ENCODE measurements at regions not wholly inside any gene's neighbourhood (a gene's known extent, or its start where the extent isn't known, plus 50 kb on each side); places are given as distances from the start of the nearest gene placed in this dataset.

- no peaks in the 10 kb centered on the region for H3K79me2 ChIP-seq (ENCODE audit: low read length)
- no peak overlapping the region for H2AFZ ChIP-seq (ENCODE audit: low read depth, low read length)
- H3K4me1 ChIP-seq (ENCODE audit: low read length), result no peaks in the 10 kb centered on the region
- H4K20me1 ChIP-seq (ENCODE audit: insufficient read depth, low read length), result no peaks in the 10 kb centered on the region
- H3K27ac ChIP-seq (ENCODE audit: low read length), result no peak overlapping the region
- H3K36me3 ChIP-seq (replicated peaks; ENCODE audit: low read depth, low read length), result no peaks in the 10 kb centered on the region
- TF ChIP-seq CTCF (IDR thresholded peaks at IDR 0.05; ENCODE audit: low read depth, low read length), result no peak
- H3K9me3 ChIP-seq (ENCODE audit: insufficient read depth, low read length), result no peaks in the 10 kb centered on the region
- no peaks in the 10 kb centered on the region for H3K27me3 ChIP-seq (ENCODE audit: low read depth, low read length)
- no peak overlapping the region for H3K9ac ChIP-seq (ENCODE audit: low read length)
- no peak overlapping the region for H3K4me2 ChIP-seq (ENCODE audit: low read length)
- no peak overlapping the region for H3K4me3 ChIP-seq (ENCODE audit: low read length)
Measured at GRCh38 chr5:27571681-27572080, 533.3 kb upstream of the CDH9 start.

DNA sequence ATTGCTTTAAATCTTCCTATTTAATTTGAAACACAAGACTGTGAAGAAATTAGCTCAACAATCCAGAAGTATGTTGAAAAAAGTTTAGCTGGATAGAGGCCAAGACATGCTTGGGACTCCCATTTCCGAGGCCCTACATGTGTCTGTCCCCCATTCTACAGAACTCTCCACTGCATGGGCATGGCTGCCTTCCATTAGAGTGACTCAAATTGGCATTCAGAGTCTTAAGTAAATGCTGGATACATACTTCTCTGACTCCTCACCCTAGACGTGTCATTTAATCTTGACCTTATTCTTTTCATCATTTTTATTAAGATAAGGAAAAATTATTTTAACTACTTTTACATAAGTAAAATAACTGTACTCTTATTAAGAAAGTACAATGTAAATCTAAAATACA lies 530.4 kb upstream of the CDH9 start:
- H3K79me2 ChIP-seq (ENCODE audit: low read length), result no peaks in the 10 kb centered on the region
- TF ChIP-seq CTCF (IDR thresholded peaks at IDR 0.05; ENCODE audit: low read depth, low read length), result no peak
- TF ChIP-seq EZH2phosphoT487 (IDR thresholded peaks at IDR 0.05; ENCODE audit: low read depth), result no peak
- H3K9me3 ChIP-seq (ENCODE audit: insufficient read depth, low read length), result no peaks in the 10 kb centered on the region
- no peaks in the 10 kb centered on the region for H3K4me1 ChIP-seq (ENCODE audit: low read length)
- H3K36me3 ChIP-seq (replicated peaks; ENCODE audit: low read depth, low read length), result no peaks in the 10 kb centered on the region
- H2AFZ ChIP-seq (ENCODE audit: low read depth, low read length), result no peak overlapping the region
- no peak overlapping the region for H3K9ac ChIP-seq (ENCODE audit: low read length)
- H3K27ac ChIP-seq (ENCODE audit: low read length), result no peak overlapping the region
- H3K27me3 ChIP-seq (ENCODE audit: low read depth, low read length), result no peaks in the 10 kb centered on the region
- H3K4me2 ChIP-seq (ENCODE audit: low read length), result no peak overlapping the region
- H3K4me3 ChIP-seq (ENCODE audit: low read length), result no peak overlapping the region
- H4K20me1 ChIP-seq (ENCODE audit: insufficient read depth, low read length), result no peaks in the 10 kb centered on the region

- H3K9me3 ChIP-seq (ENCODE audit: insufficient read depth, low read length), result no peaks in the 10 kb centered on the region
- no peak overlapping the region for H3K4me2 ChIP-seq (ENCODE audit: low read length)
- TF ChIP-seq EZH2phosphoT487 (IDR thresholded peaks at IDR 0.05; ENCODE audit: low read depth), result no peak
- H2AFZ ChIP-seq (ENCODE audit: low read depth, low read length), result no peak overlapping the region
- no peak overlapping the region for H3K9ac ChIP-seq (ENCODE audit: low read length)
- no peak overlapping the region for H3K27ac ChIP-seq (ENCODE audit: low read length)
- no peaks in the 10 kb centered on the region for H3K27me3 ChIP-seq (ENCODE audit: low read depth, low read length)
- no peaks in the 10 kb centered on the region for H4K20me1 ChIP-seq (ENCODE audit: insufficient read depth, low read length)
- no peaks in the 10 kb centered on the region for H3K79me2 ChIP-seq (ENCODE audit: low read length)
- H3K36me3 ChIP-seq (replicated peaks; ENCODE audit: low read depth, low read length), result no peaks in the 10 kb centered on the region
- H3K4me3 ChIP-seq (ENCODE audit: low read length), result no peak overlapping the region
- H3K4me1 ChIP-seq (ENCODE audit: low read length), result no peaks in the 10 kb centered on the region
Measured at GRCh38 chr5:27561408-27561807, 523.0 kb upstream of the CDH9 start.

- no peak overlapping the region for H2AFZ ChIP-seq (ENCODE audit: low read depth, low read length)
- no peak overlapping the region for H3K4me3 ChIP-seq (ENCODE audit: low read length)
- H3K4me2 ChIP-seq (ENCODE audit: low read length), result no peak overlapping the region
Measured at GRCh38 chr5:27548484-27548883, 510.1 kb upstream of the CDH9 start.

DNA sequence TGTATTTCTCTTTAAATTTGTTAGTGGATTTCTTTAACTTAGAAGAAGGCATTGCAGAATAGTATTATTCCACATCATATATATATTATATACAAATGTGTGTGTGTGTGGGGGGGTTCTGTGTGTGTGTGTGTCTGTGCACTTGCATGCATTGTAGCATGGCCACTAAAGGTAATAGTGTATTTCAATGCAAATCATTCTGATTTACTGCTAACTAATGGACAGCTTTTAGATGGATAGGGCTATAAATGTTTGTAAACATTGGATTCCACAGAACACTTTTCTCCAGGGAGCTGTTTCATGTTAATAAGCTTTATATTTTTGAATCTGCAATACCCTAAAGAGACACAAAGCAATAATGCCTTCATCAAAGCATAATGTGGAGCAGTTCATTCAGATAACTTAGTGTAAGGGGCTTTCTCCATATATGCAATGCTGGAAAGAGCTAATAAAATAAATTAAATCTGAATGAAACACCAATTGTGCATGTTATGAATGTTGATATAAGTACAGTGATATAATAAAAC lies 496.7 kb upstream of the CDH9 start:
- no peak overlapping the region for H3K4me2 ChIP-seq (ENCODE audit: low read length)
- no peaks in the 10 kb centered on the region for H3K4me1 ChIP-seq (ENCODE audit: low read length)
- no peak for TF ChIP-seq CTCF (IDR thresholded peaks at IDR 0.05; ENCODE audit: low read depth, low read length)
- no peak for TF ChIP-seq EZH2phosphoT487 (IDR thresholded peaks at IDR 0.05; ENCODE audit: low read depth)
- H3K27ac ChIP-seq (ENCODE audit: low read length), result no peak overlapping the region
- H3K9ac ChIP-seq (ENCODE audit: low read length), result no peak overlapping the region
- H2AFZ ChIP-seq (ENCODE audit: low read depth, low read length), result no peak overlapping the region
- no peaks in the 10 kb centered on the region for H4K20me1 ChIP-seq (ENCODE audit: insufficient read depth, low read length)
- H3K9me3 ChIP-seq (ENCODE audit: insufficient read depth, low read length), result no peaks in the 10 kb centered on the region
- H3K79me2 ChIP-seq (ENCODE audit: low read length), result no peaks in the 10 kb centered on the region
- no peak overlapping the region for H3K4me3 ChIP-seq (ENCODE audit: low read length)
- H3K27me3 ChIP-seq (ENCODE audit: low read depth, low read length), result no peaks in the 10 kb centered on the region
- H3K36me3 ChIP-seq (replicated peaks; ENCODE audit: low read depth, low read length), result no peaks in the 10 kb centered on the region

More at GRCh38 chr5:27548484-27548883, 510.1 kb upstream of the CDH9 start:
- Histone ChIP-seq H4K20me1 (ENCODE audit: insufficient read depth, low read length) (no peaks in the 10 kb centered on the region), H3K27me3 (ENCODE audit: low read depth, low read length) (no peaks in the 10 kb centered on the region), H3K9ac (ENCODE audit: low read length) (no peak overlapping the region), H3K36me3 (replicated peaks; ENCODE audit: low read depth, low read length) (no peaks in the 10 kb centered on the region), H3K79me2 (ENCODE audit: low read length) (no peaks in the 10 kb centered on the region), H3K27ac (ENCODE audit: low read length) (no peak overlapping the region), H3K9me3 (ENCODE audit: insufficient read depth, low read length) (no peaks in the 10 kb centered on the region), H3K4me1 (ENCODE audit: low read length) (no peaks in the 10 kb centered on the region)
- TF ChIP-seq EZH2phosphoT487 (IDR thresholded peaks at IDR 0.05; ENCODE audit: low read depth), result no peak

All from OCI-LY3 (cell line).